Inflammatory macrophage treated with lipopolysaccharide for 1 hour (primary cell): ENCODE measurements at regions not wholly inside any gene's neighbourhood (a gene's known extent, or its start where the extent isn't known, plus 50 kb on each side); places are given as distances from the start of the nearest gene placed in this dataset.

Source experiments
- DNase-seq, 2 donors: peaks; one replicate each; pipeline ENCODE4 v3.0.0-alpha.2; 2020 to 2022

DNA sequence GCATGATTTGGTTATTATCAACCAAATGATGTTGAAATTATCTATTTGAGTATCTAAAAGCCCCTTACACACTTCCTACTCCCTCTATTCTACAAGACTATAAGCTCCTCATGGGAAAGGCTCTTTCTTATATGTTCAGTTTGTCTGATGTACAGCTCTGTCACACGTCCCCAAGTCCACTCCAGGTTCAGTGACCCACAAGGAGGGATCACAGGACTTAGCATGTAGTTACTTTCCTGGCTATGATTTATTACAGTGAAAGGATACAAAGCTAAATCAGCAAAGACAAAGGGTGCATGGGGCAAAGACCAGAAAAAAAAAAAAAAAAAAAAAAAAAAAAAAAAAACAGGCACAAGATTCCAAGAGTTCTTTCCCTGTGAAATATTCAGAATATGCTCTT is 125.6 kb upstream of the TMEM106B start:
- no peak for DNase-seq

DNA sequence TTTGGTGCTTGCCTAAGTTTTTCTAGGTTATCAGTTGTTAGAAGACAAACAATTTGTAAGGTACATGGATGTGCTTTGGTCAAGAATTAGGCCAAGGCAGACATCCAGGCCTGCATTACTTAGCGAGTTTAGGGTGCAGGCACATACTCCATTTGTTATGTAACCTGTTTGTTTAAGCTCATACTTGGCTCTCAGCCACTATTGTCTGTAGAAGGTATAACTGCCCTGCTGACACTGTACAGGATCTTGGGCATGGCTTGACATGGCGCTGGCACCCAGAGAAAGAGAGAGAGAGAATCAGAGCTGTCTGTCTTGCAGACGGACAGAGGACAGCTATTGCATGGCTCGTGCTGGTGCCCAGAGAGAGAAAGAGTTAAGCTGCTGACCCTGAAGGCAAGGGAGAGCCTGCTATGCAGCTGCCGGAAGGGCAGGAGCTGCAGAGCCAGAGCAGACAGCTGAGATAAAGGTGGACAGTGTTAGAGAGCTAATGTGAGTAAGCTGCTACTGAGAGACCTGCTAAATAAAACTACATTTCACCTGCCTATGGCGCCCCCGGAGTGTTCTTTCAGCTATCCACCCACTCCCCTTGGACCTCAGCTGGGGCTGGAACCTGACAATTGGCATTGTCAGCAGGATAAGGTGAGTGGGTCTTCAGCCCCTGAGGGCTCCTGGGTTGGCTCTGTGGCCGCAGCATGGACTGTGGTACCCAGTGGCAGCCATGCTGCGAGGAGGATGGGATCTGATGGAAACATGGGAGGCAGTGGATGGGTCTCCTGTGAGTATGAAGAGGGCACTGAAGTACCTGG is 120.9 kb upstream of the TMEM106B start:
- no peak for DNase-seq

DNA sequence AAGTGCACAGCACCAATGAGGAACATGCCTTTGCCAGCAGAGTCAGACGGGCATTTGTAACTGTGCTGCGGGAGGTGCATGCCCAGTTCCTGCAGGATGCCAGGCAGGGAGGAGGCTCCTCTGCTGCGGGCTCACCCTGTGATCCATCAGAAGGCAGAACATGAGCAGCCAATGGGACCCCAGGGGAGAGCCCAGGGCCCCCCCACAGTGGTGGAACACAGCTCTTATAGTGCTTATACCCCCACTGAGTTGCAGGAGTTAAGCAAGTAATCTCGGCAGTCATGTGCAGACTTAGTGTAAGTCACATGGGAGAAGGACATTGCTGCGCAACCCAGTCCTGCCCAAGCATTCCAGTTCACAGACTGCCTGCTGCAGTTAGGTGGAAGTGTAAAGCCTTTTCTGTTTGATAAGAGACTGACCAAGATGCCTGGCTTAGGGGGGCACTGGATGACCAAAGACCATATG is 120.3 kb upstream of the TMEM106B start:
- DNase-seq: no peak

DNA sequence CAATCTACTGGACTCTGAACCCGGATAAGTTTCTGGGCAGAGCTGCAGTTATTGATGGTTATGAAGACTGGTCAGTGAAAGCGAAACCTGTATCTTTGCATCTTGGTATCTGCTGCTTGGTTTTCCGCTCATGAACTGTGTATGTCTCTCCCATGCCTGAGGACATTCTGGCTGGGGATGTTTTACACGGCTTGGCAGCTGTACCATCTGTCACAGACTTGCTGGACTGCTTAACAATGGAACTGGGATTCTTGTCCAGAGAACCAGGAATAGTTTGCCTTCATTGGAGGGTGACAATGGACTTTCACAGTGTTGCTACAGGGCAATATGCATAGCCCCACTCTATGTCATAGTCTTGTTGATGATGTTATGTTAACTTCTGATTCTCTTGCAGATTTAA is 119.9 kb upstream of the TMEM106B start:
- DNase-seq: no peak

DNA sequence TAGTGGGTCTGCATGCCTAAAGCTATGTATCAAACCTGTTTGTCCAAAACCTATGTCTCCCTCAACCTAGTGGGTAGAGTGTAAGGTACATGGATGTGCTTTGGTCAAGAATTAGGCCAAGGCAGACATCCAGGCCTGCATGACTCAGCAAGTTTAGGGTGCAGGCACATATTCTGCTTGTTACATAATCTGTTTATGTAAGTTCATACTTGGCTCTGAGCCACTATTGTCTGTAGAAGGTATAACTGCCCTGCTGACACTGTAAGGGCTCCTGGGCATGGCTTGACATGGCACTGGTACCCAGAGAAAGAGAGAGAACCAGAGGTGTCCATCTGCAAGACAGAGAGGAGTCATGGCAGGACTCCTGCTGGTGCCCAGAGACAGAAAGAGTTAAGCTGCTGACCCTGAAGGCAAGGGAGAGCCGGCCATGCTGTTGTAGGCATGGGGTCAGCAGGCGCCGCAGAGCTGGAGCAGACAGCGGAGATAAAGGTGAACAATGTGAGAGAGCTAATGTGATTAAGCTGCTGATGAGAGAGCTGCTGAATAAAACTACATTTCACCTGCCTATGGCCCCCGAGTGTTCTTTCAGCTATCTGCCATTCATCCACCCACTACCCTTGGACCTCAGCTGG is 118.5 kb upstream of the TMEM106B start:
- DNase-seq: no peak

DNA sequence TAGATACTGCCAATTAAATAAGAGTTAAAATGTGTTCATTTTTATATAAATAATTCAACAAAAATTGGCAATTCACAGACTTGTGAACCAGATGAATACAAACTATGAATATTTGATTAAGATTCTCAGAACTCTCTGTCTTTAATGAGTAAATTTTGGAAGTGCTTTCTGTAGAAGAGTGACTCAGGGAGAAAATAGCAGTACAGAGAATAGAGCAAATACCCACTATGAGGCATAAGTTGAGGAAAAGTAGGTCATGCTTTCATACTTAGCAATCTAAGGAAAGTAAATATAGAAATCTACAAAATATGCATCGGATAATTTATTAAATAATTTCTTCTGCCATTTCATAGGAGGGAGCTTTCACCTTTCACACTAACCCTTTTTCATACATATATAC is 117.7 kb upstream of the TMEM106B start:
- DNase-seq: no peak

DNA sequence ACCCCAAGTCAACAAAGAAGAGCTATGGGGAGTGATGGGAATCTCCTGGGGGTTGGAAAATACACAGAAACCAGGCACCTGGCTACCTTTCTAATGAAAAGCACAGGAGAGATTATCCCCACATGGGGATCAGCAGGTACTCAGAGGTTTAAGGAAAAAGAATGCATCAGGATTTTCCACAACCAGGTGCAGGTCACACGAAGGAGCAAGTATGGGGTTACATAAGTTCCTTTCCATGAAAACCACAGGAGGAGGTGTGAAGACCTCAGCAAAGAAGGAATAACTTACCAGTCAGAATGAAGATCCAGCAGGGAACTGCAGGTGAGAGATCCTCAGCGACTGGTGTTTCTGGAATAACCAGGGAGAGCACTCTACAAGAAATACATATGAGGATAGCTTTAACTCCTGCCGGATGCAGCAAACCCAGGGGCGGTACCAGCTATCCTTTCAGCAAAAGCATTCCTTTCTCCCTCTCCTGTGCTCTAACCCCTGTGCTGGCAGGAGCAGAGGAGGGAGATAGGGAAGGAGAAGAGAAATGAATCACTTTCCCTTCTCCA is 116.7 kb upstream of the TMEM106B start:
- DNase-seq: no peak

DNA sequence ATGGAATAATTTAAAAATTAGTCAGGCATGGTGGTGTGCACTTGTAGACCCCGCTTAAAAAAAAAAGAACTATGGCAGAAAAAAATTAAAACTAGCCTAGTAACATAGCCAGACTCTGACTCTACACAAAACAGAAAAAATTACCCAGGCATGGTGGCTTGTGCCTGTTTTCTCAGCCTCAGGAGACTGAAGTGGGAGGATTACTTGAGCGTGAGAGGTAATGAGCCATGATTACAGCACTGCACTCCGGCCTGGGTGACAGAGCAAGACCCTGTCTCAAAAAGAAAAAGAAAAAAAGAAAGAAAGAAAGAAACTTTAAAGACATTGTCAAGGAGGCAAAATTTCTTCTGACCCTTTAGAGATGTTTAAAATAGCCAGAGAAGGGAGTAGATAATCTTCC is 109.0 kb upstream of the TMEM106B start:
- DNase-seq: no peak

DNA sequence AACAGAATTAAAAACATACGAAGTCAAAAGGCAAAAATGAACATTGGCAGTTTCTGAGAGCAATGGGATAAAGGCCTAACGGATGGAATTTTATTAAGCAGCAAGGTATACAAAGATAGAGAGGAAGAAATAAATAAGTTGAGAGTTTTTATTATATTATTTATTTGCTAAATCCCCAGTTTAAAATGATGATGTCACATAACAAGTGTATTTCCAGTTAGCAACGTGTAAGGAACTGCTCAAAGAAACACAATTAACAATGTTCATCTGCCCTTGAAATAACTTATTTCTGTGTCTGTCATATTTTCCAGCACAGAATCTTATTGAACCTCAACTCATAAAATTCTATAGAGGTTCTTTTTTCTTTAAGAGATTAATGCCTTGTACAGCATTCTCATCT is 108.6 kb upstream of the TMEM106B start:
- DNase-seq: no peak

DNA sequence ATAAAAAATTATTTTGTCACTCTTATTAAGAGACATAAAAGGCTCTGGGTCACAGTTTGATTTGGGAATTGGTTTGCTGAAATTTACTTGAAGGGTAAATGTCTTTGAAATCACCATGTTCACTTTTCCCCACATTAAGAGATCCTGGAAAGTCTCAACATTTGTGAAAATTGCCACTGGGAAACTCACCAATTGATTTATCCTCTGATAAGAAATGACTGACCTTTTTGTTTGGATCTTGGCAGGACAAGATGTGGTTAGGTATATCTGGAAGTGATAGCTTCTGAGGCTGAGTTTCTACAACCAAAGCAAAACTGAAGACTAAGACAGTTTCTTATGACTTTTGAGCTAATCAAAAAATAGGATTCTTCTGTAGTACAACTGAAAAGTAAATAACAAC is 107.1 kb upstream of the TMEM106B start:
- no peak for DNase-seq

DNA sequence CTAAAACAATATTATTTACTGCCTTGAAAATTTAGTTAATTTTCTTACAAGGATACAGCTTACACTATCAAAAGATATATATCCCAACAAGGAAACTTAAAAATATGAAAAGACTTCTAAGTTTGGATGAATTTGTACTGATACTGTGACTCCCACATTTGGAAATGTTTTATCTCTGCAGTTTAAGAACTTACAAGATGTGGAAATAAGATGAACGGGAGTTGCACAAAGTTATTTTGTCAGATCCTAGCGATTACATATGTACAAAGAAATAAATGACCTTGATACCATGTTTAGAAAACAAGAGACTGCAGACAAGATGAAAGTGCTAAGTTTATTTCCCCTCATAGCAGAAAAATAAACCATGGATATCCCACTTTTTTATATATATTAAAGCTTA is 103.7 kb upstream of the TMEM106B start:
- DNase-seq: no peak

DNA sequence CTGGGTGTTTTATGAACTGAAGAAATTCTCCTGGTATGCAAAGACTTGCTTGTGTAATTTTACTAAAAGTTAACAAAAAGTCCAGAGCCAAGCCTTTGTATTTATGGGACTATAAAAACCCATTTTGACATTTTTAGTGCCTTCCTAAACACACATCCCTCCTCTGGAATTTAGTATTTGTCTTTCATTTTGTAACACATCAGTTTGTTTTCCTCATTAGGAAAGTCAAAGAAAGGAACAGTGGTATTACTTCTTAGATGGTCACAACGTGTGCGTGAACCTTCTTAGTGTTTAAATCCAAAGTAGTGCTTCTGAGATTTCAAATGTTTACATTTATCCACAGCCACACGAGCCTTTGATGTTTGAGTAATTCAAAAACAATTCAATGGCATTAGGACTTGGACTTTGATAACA is 103.2 kb upstream of the TMEM106B start:
- DNase-seq: no peak

DNA sequence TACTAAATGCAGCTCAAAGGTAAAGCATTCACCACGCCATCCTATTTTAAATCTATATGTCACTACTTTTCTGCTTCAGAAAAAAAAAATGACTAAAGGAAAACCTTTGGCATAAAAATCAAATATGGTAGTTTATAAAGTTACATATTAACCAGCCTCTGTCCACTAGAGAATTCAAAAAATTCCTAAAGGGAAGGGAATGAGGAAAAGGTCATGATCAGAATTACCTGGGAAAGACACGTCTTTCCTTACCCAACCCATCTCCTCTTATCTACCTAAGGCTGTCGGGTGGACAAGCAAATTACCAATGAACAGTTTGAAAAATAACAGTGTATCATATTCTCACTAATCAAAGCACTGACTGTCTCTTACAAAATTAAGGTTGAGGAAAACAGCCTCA is 100.7 kb upstream of the TMEM106B start:
- no peak for DNase-seq

DNA sequence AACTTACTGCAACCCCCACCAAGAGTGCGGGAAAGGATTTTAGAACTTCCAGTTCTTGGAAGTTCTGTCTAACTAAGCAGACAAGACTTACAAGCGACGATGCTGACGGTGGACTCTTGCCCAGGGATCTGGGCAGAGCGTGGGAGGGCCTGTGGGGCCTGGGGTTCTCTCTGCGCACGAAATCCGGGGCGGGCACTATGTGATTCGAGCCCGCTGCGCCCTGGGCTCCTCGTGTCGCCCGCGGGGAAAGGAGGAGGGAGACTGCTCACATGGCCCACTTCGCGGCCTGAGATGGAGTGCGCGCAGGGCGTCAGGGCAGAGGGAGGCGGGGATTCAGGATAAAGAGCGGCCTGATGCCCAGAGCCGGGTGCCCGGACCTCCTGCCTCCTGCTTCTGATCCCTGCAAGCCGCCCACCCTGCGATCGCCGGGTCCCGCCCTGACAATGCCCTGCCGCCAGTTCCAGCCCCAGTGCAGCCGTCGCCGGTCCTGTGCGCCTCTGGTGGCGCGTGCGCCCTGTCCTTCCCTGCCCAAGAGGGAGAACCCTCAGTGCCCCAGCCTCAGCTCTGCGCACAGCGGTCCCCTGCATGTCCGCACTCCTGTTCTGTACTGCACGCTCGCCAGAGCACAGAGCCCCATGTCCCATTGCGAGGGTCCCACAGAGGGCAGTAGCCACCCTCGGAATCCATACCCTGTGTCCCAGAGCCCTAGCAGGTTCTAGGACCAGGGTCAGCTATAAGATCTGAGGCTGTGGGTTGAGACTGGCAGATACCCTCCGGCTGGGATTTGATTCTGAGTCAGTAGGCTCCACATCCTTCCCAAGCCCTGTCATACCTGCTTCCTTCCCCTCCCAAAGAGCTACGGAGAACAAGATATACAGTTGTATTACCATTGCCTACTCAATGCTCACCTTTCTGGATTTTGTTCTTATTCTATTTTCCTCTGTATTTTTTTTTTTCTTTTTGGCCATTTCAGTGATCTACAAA is 99.4 kb upstream of the TMEM106B start:
- DNase-seq: no peak

DNA sequence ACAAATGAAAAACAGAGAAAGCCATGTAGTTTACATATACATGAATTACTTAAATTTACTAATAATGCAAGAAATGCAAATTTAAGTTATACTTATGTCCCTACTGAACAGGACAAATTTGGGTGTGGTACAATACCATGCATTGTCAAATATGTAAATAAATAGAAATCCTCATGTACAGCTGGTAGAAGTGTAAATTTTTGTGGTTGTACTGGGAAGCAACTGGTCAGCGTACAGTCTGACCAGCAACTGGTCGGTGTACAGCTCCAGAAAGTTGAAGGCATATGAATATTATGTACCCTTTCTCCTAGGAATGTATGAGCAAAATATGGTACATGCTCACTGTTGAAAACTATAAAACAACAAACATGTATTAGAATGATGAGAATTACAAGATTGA is 93.9 kb upstream of the TMEM106B start:
- no peak for DNase-seq

DNA sequence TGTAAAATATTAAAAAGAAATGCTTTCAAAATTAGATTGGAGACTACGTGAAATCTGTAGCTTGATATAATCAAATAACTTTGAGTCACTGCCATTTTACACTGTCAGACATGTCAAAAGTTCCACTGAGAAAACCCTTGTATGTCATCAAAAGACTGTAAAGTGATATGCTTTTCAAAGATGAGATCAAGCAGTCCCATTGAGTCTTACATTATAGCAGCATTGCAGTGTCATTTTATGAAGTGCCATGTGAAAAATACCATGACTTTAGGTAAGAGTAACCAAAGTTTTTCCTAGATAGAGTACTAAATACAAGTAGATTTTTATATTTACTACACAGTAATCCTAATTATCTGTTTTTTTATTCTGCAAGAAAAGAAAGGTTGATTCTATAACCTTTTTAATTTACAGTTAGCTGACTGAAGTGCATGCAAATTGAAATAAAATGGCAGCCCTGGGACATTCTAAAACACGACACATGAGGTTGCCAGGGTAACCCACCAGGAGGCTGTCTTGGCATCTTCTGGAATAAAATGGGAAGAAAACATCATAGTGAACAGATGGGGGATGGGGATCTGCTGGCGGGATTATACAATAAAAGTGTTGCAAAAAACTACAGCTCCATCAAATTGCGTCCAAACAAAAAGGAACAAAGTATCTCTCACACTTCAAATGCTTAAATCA is 91.3 kb upstream of the TMEM106B start:
- DNase-seq: no peak

DNA sequence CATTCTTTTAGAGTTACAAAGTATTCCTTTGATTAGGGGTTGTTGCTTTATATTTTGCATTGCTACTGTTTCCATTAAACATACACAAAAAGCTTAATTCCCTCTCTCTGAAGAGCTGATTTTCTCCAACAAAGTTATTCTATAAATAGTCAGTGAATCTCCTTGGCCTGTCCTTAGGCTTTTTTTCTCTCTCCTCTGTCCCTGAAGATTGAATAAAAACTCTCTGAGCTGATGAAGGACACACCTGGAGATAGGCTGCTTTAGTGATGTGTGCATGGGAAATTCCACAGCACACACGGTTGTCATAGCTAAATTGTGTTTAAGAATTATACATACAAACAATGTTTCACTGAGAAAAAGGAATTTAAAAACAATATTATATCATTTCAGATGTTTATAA is 90.5 kb upstream of the TMEM106B start:
- DNase-seq: no peak

DNA sequence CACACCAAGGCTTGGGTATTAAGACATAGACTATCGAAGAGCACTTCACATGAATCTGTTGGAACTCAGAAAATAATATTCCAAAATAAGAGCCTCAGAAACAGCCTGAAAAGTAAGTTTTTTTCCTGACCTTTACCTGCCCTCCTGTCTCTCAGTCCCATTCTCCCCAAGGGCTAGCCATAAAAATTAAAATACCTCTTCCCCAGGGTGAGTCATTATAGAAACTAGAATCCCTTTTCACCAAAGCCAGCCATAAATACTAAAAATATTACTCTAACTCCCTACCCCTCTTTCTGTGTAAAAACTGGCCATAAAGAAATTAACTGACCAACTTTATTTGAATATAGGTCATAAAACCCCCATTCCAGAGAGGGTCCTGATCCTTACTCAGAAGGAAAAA is 87.9 kb upstream of the TMEM106B start:
- no peak for DNase-seq

DNA sequence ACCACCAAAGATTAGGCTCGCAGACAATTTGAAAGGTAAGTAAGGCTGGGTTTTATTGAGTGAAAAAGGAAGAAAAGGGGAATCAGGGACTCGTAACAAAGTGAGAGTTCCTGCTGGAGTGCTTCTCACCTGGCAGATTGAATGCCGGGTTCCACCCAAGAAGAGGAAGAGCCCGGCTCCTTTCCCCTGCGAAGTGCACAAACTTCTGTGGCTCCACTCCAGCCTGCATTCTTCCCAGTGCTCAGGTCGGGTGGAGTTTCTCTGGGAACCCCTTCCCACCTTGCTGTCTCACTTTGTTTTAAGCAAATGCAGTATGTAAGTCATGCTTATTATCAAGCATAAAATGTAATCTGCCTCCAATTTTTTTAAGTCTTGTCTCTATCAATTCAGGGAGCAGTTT is 87.1 kb upstream of the TMEM106B start:
- DNase-seq: no peak

DNA sequence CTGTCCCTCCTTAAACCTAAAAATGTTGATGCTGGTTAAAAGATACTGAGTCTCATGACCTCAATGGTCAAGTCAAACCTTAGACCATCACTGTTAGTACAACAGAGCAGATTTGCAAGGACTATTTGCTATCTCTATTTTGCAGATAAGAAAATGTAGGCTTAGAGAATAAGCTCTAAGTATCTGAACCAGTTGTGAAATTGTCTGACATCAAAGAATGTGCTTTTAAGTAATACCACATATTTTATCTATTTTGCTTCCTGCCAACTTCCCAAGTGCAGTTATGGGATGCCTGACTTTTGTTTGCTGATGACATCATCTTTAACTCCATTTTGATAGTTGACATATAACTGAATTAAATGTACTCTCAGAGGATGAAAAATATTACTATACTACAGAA is 83.6 kb upstream of the TMEM106B start:
- no peak for DNase-seq

DNA sequence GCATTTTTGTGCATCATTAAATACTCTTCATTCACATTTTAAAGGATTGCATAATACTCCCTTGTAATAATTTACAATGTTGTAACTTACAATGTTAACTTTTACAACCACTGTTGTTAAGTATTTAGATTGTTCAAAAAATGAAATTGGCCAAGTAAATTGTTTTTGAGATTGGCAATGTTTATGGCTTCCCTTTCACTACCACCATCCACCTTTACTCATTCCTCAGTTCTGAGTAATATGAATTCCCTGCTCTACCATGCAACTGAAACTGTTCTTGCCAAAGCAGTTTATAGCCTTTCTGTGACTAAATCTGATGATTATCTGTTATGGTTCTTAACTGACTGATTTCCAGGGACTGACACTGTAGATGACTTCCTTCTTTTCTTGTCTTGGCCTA is 80.5 kb upstream of the TMEM106B start:
- no peak for DNase-seq

DNA sequence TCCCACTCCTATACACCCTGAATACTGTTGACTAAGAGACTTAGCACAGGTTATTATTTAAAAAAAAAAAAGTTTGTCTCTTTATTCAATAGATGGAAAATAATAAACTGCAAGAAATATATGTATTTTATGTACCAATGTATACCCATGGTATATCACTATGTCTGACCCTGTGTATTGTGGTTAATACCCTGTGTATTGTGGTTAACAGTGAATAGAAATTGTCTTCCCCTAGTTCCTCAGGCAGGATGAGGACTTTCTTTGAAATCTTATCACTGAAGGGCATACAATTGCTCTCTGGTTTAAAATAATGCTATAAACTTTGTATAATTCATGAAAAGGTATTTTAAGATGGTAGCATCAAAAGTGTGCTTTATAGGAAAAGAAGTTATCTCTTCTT is 80.0 kb upstream of the TMEM106B start:
- DNase-seq: no peak

DNA sequence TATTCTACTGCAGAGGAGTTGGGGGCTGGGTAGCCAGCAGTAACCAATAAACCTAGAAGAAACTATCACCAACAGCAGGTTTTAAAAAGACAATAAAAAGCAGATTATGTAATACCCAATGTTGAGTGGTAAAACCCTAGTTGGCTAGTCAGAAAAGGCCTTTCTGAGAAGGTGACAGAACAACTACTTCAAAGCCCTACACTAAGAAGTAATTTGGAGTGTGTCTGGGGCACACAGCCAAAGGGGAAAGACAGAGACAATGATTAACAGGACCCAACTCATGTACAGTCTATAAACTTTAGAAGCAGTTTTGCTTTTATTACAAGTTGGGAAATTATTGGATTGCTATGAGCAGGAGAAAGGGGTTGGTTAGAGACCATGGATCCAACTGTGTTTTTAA is 77.2 kb upstream of the TMEM106B start:
- DNase-seq: no peak
